ENCODE measurements at regions not wholly inside any gene's neighbourhood (a gene's known extent, or its start where the extent isn't known, plus 50 kb on each side); places are given as distances from the start of the nearest gene placed in this dataset.

- TF ChIP-seq STAT1 (IDR thresholded peaks at IDR 0.05; ENCODE audit: unreplicated experiment): no peak
- TF ChIP-seq POLR2AphosphoS5 (IDR thresholded peaks at IDR 0.05; ENCODE audit: low read depth): no peak
- no peak for TF ChIP-seq EZH2phosphoT487 (IDR thresholded peaks at IDR 0.05; ENCODE audit: unreplicated experiment)
Measured at GRCh38 chr18:10127729-10128128, 213.9 kb downstream of the VAPA start (continued).

DNA sequence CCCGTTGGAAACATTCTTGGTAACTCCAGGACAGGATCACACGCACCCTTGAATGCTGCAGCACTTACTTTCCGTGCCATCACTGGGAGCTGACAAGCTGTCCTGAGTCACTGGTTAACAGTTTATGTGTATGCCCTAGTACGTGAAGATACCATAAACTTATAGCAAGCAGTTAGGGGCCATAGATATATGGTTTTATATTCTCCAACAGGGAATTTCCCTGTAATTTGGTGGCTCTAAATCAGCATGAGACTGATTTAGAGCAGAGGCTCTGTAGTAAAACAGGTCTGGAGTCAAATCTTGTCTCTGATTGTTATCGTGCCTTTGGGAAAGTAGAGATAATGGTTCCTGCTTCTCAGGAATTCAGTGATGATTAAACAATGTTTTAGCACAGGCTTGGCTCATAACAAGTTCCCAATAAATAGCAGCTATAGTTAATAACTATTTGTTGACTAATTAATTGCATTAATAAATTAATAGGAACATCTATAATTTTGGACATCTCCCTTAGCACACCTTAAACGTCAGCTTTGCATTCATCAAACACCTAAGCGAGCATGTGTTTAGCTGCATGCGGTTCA is 215.2 kb downstream of the VAPA start:
- Histone ChIP-seq H3K79me2 (replicated peaks; ENCODE audit: insufficient read depth) (no peaks in the 10 kb centered on the region), H3K27me3 (ENCODE audit: insufficient read depth) (peaks cover 15% of the 10 kb centered on the region), H3K4me1 (ENCODE audit: insufficient read depth) (peaks cover 15% of the 10 kb centered on the region), H3F3A (replicated peaks; ENCODE audit: low read depth) (no peaks in the 10 kb centered on the region), H3K4me2 (no peak overlapping the region), H3K27ac (ENCODE audit: low read depth) (no peak overlapping the region), H4K20me1 (replicated peaks; ENCODE audit: insufficient read depth) (no peaks in the 10 kb centered on the region), H3K9me2 (ENCODE audit: insufficient read depth) (no peaks in the 10 kb centered on the region), H3K36me3 (ENCODE audit: insufficient read depth) (no peaks in the 10 kb centered on the region), H2AFZ (no peak overlapping the region), H3K4me3 (no peak overlapping the region)
- no peak for DNase-seq (ENCODE audit: low spot score)
- Mint-ChIP-seq H3K4me1 (peaks cover 20% of the 10 kb centered on the region), H3K4me3 (no peak overlapping the region), H3K27ac (no peak overlapping the region), H3K9me3 (no peaks in the 10 kb centered on the region), H3K36me3 (ENCODE audit: low read depth) (no peaks in the 10 kb centered on the region), H3K27me3 (ENCODE audit: insufficient read depth, low read depth, poor library complexity) (peaks cover 13% of the 10 kb centered on the region)
- no peak for ATAC-seq
- TF ChIP-seq EZH2 (IDR thresholded peaks at IDR 0.05; ENCODE audit: low read depth, unreplicated experiment) (no peak), STAT1 (IDR thresholded peaks at IDR 0.05; ENCODE audit: unreplicated experiment) (no peak), NANOG (IDR thresholded peaks at IDR 0.05; ENCODE audit: borderline replicate concordance) (no peak), ZNF331 (CRISPR knock-in tag; IDR thresholded peaks at IDR 0.05; ENCODE audit: low read depth) (no peak)
- TF ChIP-seq, protein P1, sequence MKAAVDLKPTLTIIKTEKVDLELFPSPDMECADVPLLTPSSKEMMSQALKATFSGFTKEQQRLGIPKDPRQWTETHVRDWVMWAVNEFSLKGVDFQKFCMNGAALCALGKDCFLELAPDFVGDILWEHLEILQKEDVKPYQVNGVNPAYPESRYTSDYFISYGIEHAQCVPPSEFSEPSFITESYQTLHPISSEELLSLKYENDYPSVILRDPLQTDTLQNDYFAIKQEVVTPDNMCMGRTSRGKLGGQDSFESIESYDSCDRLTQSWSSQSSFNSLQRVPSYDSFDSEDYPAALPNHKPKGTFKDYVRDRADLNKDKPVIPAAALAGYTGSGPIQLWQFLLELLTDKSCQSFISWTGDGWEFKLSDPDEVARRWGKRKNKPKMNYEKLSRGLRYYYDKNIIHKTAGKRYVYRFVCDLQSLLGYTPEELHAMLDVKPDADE (IDR thresholded peaks at IDR 0.05): no peak

DNA sequence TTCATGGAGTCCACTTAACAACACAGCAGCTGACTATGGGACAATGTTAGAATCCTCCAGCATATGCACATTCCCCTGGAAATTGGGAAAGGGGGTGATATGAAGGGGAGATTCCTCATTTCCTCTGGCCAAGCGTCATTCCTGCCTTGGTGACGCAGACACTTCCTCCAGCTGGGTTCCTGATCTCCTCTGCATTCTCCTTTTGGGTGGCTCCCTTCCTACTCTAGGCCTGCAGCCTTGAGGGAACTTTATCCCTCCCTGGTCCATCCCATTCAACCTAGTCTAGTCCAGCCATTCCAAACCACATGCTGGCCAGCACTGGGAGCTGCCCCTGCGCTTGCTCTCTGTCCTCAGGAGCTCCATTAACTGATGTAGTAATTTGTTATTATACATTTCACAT is 216.8 kb downstream of the VAPA start:
- Histone ChIP-seq H4K20me1 (replicated peaks; ENCODE audit: insufficient read depth) (no peaks in the 10 kb centered on the region), H2AFZ (no peak overlapping the region), H3K27me3 (ENCODE audit: insufficient read depth) (peaks cover 15% of the 10 kb centered on the region), H3K4me1 (ENCODE audit: insufficient read depth) (peaks cover 19% of the 10 kb centered on the region), H3K36me3 (ENCODE audit: insufficient read depth) (no peaks in the 10 kb centered on the region), H3K9me2 (ENCODE audit: insufficient read depth) (no peaks in the 10 kb centered on the region), H3K4me3 (no peak overlapping the region), H3K79me2 (replicated peaks; ENCODE audit: insufficient read depth) (no peaks in the 10 kb centered on the region), H3K4me2 (no peak overlapping the region), H3F3A (replicated peaks; ENCODE audit: low read depth) (no peaks in the 10 kb centered on the region), H3K27ac (ENCODE audit: low read depth) (no peak overlapping the region)
- no peak overlapping the region for H3K4me3 Mint-ChIP-seq
- no peaks in the 10 kb centered on the region for H3K9me3 Mint-ChIP-seq
- peaks cover 13% of the 10 kb centered on the region for H3K27me3 Mint-ChIP-seq (ENCODE audit: insufficient read depth, low read depth, poor library complexity)
- no peak overlapping the region for H3K27ac Mint-ChIP-seq
- no peak for ATAC-seq
- DNase-seq (ENCODE audit: low spot score): no peak
- peaks cover 21% of the 10 kb centered on the region for H3K4me1 Mint-ChIP-seq
- H3K36me3 Mint-ChIP-seq (ENCODE audit: low read depth): no peaks in the 10 kb centered on the region
- TF ChIP-seq JUNB (IDR thresholded peaks at IDR 0.05; ENCODE audit: unreplicated experiment) (no peak), EZH2 (IDR thresholded peaks at IDR 0.05; ENCODE audit: low read depth, unreplicated experiment) (no peak), EZH2phosphoT487 (IDR thresholded peaks at IDR 0.05; ENCODE audit: unreplicated experiment) (no peak), ZNF331 (CRISPR knock-in tag; IDR thresholded peaks at IDR 0.05; ENCODE audit: low read depth) (no peak), ZNF114 (CRISPR knock-in tag; IDR thresholded peaks at IDR 0.05) (no peak), POLR2AphosphoS5 (IDR thresholded peaks at IDR 0.05; ENCODE audit: low read depth) (no peak)
- TF ChIP-seq, protein P2, sequence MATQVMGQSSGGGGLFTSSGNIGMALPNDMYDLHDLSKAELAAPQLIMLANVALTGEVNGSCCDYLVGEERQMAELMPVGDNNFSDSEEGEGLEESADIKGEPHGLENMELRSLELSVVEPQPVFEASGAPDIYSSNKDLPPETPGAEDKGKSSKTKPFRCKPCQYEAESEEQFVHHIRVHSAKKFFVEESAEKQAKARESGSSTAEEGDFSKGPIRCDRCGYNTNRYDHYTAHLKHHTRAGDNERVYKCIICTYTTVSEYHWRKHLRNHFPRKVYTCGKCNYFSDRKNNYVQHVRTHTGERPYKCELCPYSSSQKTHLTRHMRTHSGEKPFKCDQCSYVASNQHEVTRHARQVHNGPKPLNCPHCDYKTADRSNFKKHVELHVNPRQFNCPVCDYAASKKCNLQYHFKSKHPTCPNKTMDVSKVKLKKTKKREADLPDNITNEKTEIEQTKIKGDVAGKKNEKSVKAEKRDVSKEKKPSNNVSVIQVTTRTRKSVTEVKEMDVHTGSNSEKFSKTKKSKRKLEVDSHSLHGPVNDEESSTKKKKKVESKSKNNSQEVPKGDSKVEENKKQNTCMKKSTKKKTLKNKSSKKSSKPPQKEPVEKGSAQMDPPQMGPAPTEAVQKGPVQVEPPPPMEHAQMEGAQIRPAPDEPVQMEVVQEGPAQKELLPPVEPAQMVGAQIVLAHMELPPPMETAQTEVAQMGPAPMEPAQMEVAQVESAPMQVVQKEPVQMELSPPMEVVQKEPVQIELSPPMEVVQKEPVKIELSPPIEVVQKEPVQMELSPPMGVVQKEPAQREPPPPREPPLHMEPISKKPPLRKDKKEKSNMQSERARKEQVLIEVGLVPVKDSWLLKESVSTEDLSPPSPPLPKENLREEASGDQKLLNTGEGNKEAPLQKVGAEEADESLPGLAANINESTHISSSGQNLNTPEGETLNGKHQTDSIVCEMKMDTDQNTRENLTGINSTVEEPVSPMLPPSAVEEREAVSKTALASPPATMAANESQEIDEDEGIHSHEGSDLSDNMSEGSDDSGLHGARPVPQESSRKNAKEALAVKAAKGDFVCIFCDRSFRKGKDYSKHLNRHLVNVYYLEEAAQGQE (IDR thresholded peaks at IDR 0.05; ENCODE audit: unreplicated experiment): no peak
